ENCODE measurements at regions not wholly inside any gene's neighbourhood (a gene's known extent, or its start where the extent isn't known, plus 50 kb on each side); places are given as distances from the start of the nearest gene placed in this dataset.

- TF ChIP-seq MAFK (IDR thresholded peaks at IDR 0.05; ENCODE audit: low read depth, low read length) (no peak), SMC3 (IDR thresholded peaks at IDR 0.05; ENCODE audit: low read depth, low read length) (no peak), POLR2A (IDR thresholded peaks at IDR 0.05; ENCODE audit: low read depth, low read length) (no peak), NFE2L2 (IDR thresholded peaks at IDR 0.05; ENCODE audit: low read depth, low read length) (no peak), BHLHE40 (IDR thresholded peaks at IDR 0.05; ENCODE audit: low read depth, low read length) (no peak), FOS (IDR thresholded peaks at IDR 0.05; ENCODE audit: low read depth, low read length) (0 out of 2 replicates have a peak, but pooled peaks have one; percentile 22), RAD21 (IDR thresholded peaks at IDR 0.05; ENCODE audit: low read length) (no peak)
- TF ChIP-seq, protein P1, sequence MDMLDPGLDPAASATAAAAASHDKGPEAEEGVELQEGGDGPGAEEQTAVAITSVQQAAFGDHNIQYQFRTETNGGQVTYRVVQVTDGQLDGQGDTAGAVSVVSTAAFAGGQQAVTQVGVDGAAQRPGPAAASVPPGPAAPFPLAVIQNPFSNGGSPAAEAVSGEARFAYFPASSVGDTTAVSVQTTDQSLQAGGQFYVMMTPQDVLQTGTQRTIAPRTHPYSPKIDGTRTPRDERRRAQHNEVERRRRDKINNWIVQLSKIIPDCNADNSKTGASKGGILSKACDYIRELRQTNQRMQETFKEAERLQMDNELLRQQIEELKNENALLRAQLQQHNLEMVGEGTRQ (IDR thresholded peaks at IDR 0.05; ENCODE audit: low read depth, low read length), result no peak
- TF ChIP-seq, protein P2, sequence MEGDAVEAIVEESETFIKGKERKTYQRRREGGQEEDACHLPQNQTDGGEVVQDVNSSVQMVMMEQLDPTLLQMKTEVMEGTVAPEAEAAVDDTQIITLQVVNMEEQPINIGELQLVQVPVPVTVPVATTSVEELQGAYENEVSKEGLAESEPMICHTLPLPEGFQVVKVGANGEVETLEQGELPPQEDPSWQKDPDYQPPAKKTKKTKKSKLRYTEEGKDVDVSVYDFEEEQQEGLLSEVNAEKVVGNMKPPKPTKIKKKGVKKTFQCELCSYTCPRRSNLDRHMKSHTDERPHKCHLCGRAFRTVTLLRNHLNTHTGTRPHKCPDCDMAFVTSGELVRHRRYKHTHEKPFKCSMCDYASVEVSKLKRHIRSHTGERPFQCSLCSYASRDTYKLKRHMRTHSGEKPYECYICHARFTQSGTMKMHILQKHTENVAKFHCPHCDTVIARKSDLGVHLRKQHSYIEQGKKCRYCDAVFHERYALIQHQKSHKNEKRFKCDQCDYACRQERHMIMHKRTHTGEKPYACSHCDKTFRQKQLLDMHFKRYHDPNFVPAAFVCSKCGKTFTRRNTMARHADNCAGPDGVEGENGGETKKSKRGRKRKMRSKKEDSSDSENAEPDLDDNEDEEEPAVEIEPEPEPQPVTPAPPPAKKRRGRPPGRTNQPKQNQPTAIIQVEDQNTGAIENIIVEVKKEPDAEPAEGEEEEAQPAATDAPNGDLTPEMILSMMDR (conservative IDR thresholded peaks at IDR 0.05; ENCODE audit: low read depth, low read length), result no peak
Observed at GRCh38 chr5:89582768-89583339, 699.9 kb upstream of the MEF2C start.
